ENCODE measurements at regions not wholly inside any gene's neighbourhood (a gene's known extent, or its start where the extent isn't known, plus 50 kb on each side); places are given as distances from the start of the nearest gene placed in this dataset.

GRCh38 chr7:25279705-25280104, 51.4 kb upstream of the NPVF start:
- DNase-seq: no peak

GRCh38 chr7:25280181-25280580, 51.9 kb upstream of the NPVF start:
- DNase-seq: no peak

DNA sequence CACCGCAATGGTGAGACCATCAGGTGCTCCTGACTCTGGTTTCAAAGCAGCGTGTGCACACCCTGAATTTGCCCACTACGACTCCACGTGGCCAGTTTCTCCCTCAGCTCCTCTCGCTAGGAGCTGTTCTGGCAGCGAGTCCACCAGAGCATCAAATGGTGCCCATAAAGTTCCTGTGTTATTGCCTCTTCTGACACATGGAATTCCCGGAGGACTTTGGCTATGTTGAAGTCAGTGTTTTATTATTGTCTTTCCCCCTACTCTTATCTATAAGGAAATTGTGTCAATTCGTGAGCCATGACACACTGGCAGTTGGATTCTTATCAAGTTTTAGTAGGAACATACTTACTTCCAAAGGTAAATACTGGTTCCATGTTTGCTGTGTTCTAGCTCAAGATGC, 53.9 kb upstream of the NPVF start:
- no peak for DNase-seq

- DNase-seq: no peak
Observed at GRCh38 chr7:25286756-25287155, 58.5 kb upstream of the NPVF start.

- no peak for DNase-seq
Observed at GRCh38 chr7:25287291-25287690, 59.0 kb upstream of the NPVF start.

DNA sequence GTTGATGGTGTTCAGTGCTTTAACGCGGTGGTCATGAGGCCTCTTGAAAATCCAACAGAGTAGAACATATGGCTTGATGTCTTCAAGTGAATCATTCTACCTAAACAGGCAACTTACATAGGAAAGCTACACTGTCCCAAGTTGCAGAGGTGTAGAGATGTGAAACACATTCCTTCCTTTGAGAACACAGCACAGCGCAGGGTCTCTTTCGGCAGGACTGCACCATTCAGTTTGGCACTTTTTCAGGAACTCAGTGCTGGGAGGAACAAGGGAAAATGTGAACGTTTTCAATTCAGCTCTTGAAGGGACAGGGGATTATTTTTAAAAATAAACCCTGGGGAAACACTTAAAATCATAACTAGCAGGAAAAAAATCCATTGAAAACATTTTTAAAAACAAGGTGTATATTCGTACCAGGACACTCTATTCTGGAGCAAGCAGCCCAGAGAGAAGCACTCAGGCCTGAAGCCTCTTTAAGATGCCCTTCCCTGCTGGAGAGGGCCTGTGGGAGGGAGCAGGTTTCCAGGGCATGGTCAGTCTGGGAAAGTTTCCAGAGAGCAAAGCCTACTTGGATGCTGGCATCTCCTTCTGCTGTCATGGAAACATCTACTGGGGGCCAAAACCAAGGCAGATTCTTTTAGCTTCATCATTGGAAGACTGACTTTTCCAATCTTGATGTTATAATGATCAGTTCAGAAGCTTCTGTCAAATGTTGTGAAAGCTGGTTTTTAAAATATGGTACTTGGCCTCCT, 60.4 kb upstream of the NPVF start:
- peak in 33 of 51 donors; percentile 3 to 77 (median 39) for DNase-seq

DNA sequence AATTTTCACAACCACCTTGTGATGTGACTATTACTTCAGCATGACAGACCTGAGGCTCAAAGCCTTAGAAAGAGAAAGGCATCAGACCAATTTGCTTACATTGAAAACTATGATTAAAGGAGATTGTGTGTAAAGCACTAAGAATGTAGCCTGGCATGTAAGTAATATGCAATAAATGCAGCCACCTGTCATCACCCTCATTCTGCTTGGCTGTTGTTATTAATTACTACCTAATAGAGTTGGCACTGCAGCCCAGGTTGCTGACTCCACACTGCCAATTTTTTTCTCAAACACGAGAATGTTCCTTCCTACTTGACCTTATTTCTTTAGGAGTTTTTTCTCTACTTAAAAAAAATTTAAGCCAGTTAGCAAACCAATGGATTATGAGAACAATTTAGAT, 61.2 kb upstream of the NPVF start:
- DNase-seq: no peak

DNA sequence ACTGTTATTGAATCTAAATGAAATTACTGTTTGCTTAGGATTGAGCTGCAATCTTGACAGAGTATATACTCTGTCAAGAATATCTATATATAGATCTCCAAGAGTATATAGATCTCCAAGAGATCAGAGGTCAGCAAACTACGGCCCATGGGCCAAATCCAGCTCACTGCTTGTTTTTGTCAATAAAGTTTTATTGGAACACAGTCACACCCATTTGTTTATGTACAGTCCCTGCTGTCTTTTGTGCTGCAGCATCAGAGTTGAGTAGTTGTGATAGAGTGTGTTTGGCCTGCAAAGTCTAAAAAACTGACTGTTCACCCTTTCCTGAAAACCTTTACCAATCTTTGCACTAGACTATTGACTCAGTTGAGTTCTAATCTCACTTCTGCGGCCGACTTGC, 66.3 kb upstream of the NPVF start:
- no peak for DNase-seq

- DNase-seq: no peak
Observed at GRCh38 chr7:25295387-25295786, 67.1 kb upstream of the NPVF start.

- no peak for DNase-seq
Observed at GRCh38 chr7:25296086-25296485, 67.8 kb upstream of the NPVF start.

DNA sequence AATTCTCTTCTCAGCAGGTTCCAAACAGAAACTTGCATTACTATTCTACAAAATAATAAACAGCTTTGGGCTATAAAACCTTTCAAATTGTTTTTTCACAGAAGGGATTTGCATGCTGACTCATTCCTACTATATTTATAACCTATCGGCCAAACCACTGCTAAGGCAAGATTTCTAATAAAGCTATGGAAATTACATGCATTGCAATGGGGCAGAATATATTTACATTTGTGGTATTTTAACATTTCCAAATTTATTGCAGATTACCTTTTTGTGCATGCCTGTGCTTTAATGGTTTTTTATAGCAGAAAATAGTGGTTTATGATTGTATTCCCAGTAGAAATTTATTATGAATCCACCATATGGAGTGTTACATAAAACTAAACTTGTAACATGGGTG, 69.0 kb upstream of the NPVF start:
- DNase-seq: no peak

DNA sequence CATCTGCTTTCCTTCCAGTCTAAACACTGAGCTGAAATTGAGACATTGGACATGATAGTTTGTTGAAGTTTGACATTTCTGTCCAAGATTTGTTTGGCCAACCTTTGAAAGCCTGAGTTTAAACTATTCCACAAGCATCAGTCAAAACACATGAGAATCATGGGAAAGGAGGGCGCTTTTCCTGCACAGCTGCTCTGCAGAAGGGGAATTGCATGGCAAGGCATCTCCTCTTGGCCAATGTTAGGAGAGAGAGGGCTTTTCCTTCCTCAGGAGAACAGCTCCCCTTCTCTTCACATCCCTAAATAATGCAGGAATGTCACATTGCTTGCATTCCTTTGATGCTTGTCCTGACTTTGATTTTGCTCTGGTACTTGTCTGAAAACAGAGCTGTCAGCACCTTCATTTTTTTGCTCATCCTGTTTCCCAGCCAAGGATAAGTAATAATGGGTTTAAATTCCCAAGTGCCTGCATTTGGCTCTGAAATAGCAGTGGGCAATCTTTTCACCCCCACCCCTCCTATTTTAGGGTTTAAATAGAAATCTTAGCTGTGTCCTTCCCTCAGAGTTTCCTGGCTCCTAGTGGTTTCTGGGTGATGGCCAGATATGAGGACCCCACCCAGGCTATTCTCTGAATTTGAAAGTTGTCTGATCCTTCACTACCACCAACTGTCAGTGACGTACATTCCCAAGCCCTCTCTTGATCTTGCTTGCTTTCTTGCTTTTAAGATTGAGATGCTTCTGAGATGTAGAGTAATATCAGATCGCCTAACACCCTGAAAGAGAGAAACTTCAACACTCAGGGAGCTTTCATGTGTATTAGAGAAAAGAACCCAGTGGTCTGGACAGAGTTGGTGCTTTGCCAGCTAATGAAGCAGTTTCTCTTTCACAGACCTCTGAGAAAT, 75.2 kb upstream of the NPVF start:
- DNase-seq: no peak

DNA sequence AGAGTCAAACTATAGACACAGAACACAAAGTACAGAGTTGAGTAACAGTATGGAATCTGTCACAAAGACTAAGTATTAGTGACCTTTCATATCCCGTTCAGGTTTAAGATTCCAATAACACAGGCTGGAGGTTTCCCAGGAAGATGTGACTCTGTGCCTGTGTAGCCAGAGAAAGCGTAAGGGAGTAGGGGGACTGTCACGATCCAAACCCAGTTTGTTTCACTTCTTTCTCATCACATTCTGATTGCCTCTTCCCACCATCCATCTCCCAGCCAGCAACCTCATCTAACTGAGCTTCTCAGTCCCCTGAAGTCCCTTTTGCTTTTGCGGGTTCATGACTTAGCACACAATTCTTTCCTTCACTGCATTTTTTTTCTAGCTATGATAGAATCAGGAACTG, 76.4 kb upstream of the NPVF start:
- no peak for DNase-seq

GRCh38 chr7:25305831-25306230, 77.5 kb upstream of the NPVF start:
- DNase-seq: no peak

GRCh38 chr7:25307624-25308023, 79.3 kb upstream of the NPVF start:
- no peak for DNase-seq

GRCh38 chr7:25308246-25308645, 80.0 kb upstream of the NPVF start:
- peak in 7 of 51 donors; percentile 3 to 17 (median 9) for DNase-seq

DNA sequence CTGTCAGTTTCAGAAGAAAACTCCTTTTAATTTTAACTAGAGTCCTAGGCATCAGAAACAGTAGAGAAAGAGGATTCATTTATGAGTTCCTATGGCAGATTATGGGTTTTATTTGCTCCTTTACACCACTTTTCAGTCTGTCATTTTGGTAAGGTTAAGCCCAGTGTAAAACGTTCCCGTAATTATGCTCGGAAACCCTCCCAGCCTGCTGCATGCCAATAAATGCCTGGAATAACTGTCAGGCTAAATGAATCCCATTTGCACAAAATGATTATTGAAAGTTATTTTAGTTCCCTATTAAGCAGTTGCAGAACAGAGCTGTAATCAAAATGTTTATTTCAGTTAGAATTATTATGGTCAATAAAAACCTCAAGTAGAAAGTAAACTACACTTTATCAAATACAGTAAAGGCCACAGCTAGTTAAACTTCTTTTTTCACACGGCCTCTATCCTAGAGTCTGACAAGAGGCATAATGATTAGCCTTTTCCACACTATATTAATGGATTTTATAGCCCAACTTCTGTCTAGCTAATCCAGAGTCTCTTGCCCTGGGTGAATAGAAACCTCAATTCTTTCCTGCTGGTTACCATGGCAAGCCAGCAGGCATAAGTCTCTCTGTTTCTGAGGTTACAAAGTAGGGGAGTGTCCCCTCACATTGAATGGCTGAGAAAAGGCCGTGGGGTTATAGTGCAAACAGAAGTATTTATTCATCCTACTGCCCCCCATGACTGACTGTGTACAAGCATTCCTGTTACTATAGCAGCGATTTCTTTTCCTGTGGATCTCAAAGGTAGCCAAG, 80.8 kb upstream of the NPVF start:
- peak in 7 of 51 donors; percentile 1 to 44 (median 7) for DNase-seq

- DNase-seq: no peak
Observed at GRCh38 chr7:25310896-25311295, 82.6 kb upstream of the NPVF start.

DNA sequence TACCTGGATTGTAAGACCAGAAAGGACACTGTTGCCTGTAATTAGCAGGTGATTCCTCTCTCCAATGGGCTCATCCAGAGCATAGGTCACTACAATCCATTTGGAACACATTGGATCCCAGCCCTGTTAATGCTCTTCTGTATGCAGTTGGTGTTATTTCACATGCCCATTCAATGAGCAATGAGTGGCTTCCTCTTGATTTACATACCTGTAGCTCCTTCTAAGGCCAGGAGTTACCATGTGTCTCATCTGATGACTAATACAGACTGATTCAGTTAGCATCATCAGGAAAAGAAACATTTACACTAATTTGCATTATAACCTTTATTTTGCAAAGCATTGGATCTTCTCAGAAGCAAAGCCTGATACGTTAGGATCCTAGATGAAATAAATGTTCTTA, 83.1 kb upstream of the NPVF start:
- DNase-seq: no peak

GRCh38 chr7:25312968-25313367, 84.7 kb upstream of the NPVF start:
- no peak for DNase-seq

DNA sequence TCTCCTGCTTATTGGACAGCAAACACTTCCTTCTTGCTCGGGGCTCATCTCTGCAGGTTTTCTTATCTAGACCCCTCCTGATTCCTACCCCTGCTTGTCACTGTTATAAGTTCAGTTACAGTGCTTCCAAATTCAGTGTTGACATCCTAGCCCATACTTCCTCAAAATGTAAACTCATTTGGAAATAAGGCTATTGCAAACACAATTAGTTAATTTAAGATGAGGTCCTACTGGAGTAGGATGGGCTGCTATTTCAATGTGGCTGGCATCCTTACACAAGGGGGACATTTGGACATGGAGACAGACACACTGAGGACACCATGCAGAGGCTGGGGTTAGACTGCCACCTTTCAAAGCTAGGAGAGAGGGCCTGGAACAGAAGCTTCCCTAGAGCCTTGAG, 85.2 kb upstream of the NPVF start:
- no peak for DNase-seq

DNA sequence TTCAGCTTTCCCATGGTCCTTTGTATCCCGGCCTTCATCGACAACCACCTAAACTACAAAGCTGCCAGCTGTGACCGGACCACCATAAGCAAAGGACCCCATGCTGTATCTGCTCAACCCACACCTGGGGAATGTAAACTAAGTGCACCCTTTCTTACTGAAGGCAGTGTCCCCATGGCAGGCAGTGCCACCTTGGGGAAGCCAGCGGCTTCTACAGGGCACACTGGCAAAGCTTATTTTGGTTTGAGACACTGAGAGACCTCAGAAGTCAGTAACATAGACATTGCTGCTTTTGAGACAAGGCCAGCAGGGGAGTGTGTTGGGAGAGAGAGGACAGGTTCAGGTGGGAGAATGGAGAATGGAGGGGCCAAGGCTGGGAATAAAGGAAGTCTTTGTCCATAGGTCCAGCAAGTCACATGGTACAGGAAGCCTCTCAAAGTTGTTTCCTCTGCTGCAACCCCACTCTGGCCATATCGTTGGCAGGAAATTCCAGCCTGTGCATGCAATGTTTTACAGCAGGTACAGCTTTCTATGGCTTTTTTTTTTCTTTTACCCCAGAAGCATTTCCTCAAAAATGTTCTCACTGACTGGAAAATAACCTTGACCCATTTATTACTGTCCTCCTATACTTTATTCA, 85.9 kb upstream of the NPVF start:
- DNase-seq: no peak
